ENCODE measurements at regions not wholly inside any gene's neighbourhood (a gene's known extent, or its start where the extent isn't known, plus 50 kb on each side); places are given as distances from the start of the nearest gene placed in this dataset.

- TF ChIP-seq, protein P1, sequence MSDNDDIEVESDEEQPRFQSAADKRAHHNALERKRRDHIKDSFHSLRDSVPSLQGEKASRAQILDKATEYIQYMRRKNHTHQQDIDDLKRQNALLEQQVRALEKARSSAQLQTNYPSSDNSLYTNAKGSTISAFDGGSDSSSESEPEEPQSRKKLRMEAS (IDR thresholded peaks at IDR 0.05) = no peak
- TF ChIP-seq REST (IDR thresholded peaks at IDR 0.05; ENCODE audit: low read depth) (no peak), YY1 (IDR thresholded peaks at IDR 0.05; ENCODE audit: low read depth) (no peak), EP300 (IDR thresholded peaks at IDR 0.05; ENCODE audit: borderline replicate concordance) (no peak), CEBPB (IDR thresholded peaks at IDR 0.05) (no peak), ZBTB7A (IDR thresholded peaks at IDR 0.05; ENCODE audit: low read depth) (no peak), RAD21 (IDR thresholded peaks at IDR 0.05; ENCODE audit: low read depth) (no peak), TAF1 (IDR thresholded peaks at IDR 0.05; ENCODE audit: low read depth) (no peak), USF1 (IDR thresholded peaks at IDR 0.05) (no peak), NFIC (IDR thresholded peaks at IDR 0.05) (no peak), EGR1 (IDR thresholded peaks at IDR 0.05) (no peak)
These were observed 84.2 kb downstream of the YIPF5 start for GRCh38 chr5:144086295-144086694.

Data from Ishikawa (cell line).